CD4-positive, alpha-beta T cell treated with Interferon alpha-2 for 1 hour (primary cell): ENCODE measurements at regions not wholly inside any gene's neighbourhood (a gene's known extent, or its start where the extent isn't known, plus 50 kb on each side); places are given as distances from the start of the nearest gene placed in this dataset.

Experiments
- DNase-seq, 2 donors: peaks; one replicate each; pipeline ENCODE4 v3.0.0-alpha.2; 2020 to 2022

DNA sequence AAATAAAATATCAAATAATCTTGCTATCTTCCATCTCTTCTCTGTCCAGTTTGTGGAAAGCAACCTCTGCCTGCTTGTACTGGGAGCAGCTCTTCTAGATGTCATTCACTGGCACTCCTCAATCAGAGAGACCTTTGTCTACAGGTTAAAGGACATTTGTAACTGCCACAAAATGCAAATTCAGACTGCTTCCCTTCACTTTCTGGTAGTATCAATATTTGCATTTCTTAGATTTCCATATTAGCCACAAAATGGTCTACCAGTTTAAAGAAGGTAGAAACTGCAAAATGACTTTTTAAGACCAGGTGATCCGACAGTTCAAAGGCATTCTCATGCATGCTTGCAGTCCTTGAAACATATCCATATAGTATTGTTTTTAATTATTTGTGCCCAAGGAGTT lies 51.7 kb upstream of the RCN1 start:
- no peak for DNase-seq

DNA sequence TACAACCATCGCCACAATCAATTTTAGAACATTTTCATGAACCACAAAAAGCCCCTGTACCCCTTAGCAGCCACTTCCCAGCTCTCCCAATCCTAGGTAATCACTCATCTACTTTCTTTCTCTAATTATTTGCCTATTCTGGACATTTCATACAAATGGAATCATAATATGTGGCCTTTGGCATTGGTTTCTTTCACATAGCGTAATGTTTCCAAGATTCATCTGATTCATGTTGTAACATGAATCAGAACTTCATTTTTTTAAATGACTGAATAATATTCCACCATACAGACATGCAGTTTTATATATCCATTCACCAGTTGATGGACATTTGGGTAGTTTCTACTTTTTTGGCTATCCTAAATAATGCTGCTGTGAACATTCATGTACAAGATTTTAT lies 56.2 kb upstream of the RCN1 start:
- no peak for DNase-seq

DNA sequence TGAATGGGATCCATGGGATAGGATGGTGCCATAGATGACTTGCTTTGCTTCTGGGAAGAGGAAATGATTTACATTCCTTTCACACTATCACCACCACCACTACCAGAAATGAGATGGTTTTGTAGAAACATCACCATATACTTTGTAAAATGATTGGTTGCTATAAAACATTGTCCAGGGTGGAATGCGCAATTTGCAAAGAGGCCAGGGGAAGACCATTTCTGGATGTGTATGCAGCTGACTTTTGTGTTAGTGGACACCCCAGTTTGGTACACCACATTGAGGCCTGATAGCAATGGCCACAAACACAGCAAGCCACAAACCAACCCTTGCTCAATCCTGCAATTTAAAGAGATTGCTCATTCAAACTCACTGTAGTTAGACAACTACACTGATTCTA lies 56.7 kb upstream of the RCN1 start:
- DNase-seq: no peak

DNA sequence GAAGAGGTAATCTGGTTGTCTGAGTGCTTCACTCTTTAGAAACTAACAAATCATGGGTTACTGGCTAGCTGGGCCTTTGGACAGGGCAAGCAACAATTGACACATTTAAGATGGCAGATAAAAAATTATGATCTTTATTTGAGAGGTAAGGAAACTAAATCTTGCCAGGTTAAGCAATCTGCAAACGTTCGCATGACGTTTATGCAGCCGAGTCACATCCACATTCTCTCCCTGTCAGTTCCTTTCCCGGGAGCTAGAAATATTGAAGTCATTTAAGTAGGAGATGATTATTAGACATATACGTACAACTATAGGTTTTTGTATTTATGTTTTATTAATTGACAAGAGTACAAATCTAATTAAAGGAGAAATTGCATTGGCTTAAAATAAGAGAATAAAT lies 57.4 kb upstream of the RCN1 start:
- DNase-seq: no peak

DNA sequence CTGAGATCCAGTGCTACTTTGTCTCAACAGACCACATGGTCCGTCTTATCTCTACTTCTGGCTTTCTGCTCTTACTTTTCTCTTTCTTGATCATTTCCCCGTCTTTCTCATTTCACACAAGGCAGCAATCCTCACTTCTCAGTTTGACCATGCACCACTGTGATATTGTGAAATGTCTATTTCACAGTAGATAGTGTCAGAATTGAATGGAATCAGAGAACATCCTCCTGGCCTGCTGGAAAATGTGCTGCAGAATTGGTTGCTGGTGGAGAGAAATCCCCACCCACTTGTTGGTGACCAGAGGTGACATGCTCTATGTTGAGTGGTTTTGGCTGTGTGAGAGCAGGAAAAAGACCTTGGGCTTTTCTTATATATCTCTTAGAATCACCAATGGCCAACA lies 57.8 kb upstream of the RCN1 start:
- no peak for DNase-seq

DNA sequence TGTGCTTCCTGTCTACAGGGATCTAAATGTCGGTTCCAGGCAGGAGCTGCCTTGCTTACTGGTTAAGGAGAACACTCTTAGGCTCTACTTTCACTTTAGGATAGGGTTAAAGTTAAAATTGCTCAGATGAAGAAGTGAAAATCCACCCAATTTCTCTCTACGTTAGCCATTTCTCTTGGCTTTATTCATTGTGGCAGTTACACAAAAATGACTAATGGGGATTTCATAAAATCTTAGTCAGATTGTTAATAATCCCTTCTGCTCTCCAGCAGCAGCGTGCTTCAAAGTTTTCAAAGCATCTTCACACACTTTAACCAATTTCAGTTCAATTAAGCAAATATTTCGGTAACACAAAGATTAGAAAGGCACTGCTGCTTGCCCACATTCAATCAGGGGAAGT lies 58.4 kb upstream of the RCN1 start:
- DNase-seq: no peak

DNA sequence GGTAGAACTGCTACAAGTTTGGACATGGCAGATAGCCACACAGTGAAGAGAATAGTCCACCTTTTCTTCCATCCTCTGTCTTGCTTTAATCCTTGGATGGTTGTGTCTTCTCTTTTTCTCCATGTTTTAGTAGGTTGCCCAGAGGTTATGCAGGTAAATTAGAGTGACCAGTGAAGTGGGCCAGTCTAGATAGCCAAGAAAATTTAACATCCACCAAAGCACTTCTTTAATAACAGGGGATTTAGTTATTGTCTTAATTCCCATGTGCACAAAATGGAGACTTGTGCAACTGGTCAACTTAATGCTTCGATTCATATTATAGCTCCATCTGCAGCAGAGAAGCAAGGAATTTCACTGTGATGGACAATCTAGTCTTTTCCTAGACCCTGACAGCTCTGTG lies 58.8 kb upstream of the RCN1 start:
- DNase-seq: no peak

DNA sequence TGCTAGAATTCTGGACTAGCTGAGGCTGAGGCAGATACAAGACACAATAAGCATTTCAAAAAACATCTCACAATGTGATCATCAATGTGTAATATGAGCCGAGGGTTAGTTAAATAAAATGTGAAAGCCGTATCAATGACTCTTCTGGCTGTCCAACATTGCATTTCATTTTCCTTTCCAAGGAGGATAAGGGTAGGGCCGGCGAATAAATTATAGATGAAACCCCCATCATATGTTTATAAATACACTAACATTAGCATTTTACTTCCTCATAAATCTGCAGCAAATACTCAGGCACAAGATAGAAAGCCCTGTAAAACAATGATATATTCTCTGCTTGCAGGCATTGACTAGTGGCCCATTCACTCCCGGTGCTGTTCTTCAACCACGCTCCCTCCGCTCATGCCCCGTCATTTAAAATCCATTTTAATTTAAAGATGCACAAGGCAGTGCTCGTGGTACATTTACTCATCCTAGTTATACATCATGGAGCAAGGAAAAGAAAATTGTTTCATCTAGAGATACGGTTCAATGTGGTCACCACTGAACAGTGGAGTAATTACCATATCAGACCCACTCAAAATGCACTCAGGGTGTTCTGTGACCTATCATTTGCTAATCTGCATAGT lies 59.9 kb upstream of the RCN1 start:
- DNase-seq: no peak

DNA sequence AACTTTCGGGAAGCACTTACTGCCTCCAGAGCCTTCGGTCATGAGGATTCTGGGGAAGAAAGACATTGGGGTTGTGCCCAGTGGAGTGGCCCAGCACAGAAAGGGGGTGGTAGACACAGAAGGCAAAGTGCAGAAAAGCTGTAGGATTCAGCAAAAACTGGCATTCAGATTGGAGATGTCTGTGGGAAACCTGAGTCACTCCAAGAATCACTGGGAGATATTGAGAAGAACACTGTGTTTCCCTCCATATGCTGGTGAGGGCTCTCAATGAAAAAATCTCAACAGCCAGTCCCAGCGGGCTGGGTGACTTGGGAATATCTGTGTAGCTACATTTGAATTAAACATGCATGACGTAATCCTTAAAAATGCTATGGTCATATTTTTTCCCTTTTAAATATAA lies 61.2 kb upstream of the RCN1 start:
- no peak for DNase-seq

DNA sequence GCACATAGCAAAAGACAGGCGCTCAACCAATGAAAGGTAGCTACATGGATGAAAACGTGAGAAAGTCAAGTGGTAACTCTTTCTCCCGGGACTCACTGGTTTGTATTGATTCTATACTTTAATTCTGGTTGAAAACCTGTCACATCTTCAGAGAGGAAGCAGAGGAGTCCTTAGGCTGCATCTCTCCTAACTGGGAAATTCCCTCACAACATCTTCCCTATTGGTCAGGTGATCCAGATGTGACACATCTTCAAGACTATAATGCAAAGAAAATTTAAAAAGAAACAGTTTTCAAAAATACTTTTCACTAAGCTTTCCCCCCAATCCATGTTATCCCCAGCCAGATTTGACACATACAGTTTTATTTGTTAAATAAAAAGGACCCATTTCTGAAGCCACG lies 62.7 kb upstream of the RCN1 start:
- no peak for DNase-seq

DNA sequence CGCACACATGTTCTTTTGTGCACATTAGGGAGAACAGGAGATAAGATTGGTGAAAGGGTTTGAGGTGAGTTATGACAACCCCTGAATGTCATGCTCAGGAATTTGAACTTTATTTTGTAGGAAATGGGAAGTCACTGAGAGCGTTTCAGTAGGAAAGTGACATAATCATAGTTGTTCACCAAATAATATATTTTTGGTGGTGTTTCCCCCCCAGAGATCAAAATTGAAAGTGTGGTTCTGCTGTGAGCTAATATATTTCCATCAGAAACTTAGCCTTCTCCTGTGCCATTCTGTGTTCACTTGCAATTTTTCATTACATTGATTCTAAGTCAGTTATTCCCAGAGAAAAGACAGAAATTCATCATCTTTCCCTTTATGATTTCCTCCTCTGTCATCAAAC lies 64.1 kb upstream of the RCN1 start:
- no peak for DNase-seq

DNA sequence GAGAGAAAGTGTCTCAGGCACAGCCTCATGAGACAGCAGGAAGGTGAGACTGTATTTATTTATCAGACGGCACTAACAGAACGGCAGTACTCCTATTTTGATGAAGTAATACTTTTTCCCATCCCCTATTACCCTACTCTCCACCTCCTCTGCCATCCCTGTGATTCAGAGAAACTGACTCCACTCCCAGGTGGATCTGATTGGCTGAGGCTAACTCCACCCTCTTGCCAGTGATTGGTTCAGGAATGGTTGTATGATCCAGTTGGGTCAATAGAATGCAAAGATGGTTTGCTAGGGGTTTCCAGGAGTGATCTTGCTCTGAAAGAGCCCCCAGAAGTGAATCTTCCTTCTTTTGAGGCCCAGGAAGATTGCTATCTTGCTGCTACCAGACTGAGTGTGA lies 65.9 kb upstream of the RCN1 start:
- no peak for DNase-seq

DNA sequence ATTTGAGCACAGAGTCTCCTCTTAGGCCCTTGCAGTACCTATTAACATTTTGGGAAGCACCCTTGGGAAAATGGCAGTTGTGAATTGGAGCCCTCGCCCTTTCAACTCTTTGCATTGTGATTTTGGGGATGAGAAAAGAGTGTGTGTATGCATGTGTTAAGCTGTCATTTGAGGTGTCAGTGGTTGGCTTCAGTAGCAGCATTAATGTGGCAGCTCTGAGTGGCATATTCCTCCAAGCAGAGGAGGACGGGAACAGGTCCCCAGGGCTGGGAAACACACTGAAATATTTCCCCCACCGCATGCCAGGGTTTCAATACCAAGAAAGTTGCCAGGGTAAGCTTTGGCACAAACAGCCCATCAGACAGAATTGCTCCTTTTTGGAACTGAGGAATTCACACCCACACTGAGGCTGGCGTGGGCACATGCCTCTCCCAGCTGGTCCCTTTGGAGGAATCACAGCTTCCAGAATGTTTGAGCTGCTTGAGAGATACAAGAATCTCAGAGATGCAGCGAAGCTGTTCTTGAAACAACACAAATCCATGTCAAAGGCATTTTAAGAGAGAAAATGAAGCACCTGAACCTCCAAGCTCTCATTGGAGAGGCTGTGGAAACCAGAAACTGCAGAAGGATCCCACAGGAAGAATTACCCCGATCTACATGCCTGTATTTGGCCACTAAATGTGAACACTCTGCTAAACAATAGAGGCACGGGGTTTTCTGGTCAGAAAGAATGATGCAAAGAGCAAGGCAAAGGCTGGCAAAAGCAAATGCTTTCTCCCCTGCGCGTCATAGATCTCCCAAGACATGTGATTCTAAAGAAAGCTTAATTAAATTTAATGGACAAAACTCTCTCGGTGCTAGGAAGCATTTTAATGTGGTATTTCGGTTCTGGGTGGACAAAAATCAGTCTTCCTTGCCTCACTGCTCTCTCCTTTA lies 67.2 kb upstream of the RCN1 start:
- DNase-seq: no peak

DNA sequence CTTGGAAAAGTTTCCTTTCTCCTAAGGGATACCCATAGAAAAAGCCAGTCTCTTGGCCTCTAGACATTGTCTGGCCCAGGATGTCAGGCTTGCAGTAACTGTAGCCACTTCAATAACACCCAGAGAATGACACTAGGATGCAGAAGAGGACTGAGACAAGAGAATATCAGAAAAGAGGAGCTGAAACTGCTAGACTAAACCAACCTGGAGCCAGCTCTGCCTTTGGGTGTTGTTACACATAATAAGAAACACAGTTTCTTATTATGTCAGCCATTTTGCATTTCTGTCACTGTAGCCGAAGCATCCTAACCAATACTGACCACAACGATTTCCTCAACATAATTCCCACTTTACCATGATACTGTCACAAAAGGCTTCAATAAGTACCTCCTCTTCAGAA lies 72.2 kb upstream of the RCN1 start:
- no peak for DNase-seq

DNA sequence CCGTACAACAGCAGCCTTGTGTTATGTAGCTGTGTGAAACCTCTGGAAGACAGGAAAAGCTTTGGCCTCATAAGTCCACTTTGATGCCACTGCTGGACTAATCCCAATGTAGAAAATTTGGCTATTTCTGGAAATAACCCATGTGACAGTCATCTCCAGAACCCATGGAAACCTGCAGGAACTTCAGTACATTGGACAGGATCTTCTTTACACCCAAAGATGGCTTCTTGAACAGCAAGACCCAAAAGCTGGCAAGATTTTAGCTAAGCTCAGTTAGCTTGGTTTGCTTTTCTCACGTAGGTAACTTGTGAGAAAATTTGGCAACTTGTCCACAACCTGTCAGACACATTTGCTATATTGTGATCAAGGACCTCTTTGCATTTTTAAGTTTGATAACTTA lies 74.8 kb upstream of the RCN1 start:
- no peak for DNase-seq

DNA sequence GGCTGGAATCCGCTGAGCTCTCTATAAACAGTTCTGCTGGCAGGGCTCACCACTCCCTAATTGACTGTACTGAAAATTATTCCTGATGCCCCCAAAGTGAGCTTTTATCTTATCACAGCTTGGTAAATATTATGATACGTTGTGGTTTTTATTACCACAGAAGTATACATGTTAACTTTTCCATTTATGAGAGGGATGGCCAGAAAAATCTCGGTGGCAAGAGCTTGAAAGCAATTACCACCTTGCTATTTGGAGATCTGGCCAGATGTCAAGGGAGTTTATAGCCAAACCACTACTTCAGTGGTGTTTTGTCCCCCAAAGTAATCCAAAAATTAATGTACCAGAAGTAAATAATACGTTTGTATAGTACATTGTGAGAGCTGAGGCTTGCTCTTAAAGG lies 75.4 kb upstream of the RCN1 start:
- DNase-seq: no peak

DNA sequence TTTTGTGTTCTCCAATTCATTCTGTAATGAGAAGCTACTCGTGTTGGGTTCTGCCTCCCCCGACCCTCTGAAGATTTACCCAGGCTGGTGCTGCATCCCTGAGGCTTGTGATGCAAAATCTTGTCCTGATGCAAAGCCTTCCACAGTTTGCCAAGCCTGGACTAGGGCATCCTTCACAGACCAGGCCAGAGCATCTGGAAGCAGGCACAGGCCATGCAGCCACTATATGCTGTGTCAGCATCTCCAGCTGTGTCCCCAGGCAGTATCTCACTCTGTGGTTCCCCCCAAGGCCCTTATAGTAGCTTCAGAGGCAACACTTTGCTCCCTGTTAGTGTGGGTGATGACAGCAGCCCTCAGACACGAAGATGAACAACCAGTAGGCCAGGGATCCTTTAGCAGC lies 77.3 kb upstream of the RCN1 start:
- no peak for DNase-seq

DNA sequence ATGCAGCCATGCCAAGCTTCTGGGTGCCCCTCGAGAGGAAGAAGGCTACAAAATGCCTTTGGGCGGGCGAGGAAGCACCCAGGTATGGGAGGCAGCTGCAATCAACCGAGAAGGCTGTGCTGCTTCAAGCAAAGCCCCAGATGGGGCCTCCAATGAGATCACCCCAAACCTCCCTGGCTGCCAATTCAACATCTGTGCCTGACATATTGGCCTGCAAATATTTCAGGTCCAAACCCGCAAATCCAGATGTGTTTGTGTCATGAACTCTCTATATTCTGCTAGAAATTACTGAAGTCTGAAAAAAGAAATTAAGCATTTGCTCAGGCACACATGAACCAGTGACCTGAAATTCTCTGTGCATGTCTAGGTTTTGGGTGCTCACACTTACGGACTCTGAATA lies 78.8 kb upstream of the RCN1 start:
- no peak for DNase-seq

DNA sequence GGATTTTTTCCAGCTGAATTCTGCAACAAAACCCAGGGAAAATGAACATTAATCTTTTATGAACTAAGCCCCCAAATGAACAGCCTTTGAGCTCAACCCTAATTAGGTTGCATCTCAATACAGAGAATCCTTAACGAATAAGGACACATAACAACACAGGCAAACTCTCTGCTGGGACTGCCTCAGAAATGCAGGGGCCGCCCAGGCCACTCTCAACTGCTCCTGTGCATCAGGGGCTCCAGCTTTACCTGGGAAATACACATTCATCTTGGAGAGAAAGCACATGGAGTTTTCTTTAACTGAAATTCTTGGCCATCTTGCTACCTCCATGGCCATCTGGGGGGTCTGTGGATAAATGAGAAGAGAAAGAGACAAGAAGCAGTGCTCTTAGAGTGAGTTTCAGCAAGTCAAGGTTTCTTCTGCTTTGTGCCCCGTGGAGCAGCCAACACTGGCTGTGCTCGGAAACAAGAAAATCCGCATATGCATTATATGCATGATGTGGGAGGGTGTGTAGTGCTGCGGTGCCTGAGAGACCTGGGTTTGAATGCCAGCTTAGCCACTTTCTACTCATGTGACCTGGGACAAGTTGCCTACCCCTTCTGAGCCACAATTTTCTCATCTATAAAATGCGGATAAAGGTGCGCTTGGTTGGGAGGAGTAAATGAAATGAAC lies 81.9 kb upstream of the RCN1 start:
- no peak for DNase-seq

DNA sequence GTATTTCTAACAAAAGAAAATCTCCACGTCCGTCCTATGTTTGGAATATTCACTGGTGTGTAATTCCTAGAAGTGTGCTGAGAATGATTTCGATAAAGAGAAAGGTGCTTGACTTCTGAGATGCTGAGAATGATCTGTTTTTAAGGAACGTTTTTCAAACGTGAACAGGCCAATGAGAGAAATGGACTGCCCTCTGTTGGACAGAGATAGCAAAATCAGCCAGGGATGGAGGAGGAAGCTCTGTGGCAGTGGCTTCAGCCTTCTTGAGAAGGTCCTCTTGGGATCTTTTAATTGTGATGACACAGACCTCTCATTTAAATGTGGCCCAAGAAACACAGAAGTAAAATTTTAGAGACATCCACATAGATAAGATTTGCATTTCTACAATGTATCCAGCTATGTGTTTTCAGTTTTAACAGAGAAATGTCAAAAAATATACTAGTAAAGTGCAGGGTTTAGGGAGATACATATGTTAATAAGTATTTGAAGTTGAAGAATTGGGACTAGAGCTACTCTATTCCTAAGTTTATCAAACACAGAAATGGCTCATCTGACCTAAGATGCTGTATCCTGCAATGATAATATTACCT lies 84.0 kb upstream of the RCN1 start:
- DNase-seq: peak in 1 of 2 donors; percentile 41

DNA sequence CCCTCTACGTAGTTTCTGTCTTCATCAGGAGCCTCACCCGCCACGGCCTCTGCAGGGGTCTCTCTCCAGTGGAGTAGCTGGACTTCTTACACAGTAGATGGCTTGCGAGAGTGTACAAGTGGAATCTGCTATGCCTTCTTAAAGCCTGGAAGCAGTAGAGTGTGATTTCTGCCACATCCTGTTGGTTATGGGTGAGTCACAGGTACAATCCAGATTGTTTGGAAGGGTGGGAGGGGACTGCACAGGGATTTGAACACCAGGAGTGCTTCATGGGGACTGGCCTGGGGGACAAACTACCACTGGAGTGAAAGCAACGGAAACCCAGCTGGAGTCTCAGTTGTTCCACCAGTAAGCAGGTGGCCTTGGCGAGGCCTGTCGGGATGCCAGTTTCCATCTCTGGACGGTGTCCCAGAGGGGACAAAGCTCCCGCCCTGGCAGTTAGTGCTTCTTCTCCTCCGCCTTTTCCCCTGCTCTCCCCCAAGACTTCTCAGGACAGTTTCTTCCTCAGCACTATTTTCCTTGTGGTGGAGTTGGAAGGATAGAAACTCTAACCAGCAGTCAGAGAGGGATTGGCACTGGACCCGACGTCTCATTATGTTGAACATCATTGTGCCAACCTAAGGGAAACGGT lies 85.0 kb upstream of the RCN1 start:
- DNase-seq: no peak

DNA sequence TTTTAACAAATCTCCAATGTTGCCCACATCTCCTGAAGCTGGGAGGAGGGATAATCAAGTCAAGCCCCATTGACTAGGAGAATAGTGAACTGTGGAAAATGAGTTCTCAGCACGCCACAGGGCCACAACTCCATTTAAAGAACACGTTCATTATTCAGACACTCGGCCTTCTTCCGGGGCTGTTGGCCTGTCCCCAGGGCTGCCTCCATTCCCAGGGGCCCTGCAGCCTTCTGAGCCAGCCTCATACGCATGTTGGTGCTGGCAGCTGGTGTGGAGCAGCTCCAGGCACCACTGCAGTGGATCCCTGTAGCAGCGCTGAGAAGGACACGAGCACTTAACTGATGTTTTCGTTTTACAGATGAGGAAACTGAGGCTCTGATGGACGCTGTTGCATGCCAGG lies 87.5 kb upstream of the RCN1 start:
- DNase-seq: no peak

DNA sequence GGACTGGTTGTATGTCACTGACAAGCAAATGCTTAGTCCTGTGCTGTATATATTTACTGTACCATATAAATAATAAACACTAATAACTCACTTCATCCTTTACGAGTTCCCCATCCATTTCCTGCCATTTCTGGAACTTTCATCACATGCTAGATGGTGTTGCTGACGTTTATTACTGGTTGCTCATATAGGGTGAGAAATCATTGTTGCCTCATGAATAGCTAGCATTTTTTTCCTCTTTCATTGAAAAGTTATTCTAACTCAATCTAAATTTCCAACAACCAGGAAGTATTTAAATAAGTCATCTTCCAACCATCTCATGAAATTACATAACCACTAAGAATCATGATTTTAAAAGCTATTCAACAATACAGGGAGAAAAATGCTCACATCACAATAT lies 88.6 kb upstream of the RCN1 start:
- no peak for DNase-seq
